Mesothelial cell of epicardium (in vitro differentiated cells): ENCODE measurements at regions not wholly inside any gene's neighbourhood (a gene's known extent, or its start where the extent isn't known, plus 50 kb on each side); places are given as distances from the start of the nearest gene placed in this dataset.

ENCODE experiments used
- DNase-seq, 2 experiments: peaks; one replicate each; pipeline ENCODE4 v3.0.0; 2021; ENCODE audit warnings: low spot score in 2 of 2; ENCODE audit not compliant: unreplicated experiment in 2 of 2
- H3K27ac Mint-ChIP-seq: 2 replicates; pipeline ENCODE4 v1.8.0; 2021; ENCODE audit warnings: mixed read lengths
- H3K27me3 Mint-ChIP-seq: 2 replicates; pipeline ENCODE4 v1.8.0; 2021; ENCODE audit warnings: low read depth, mixed read lengths
- H3K36me3 Mint-ChIP-seq: 2 replicates; pipeline ENCODE4 v1.8.0; 2021; ENCODE audit warnings: mixed read lengths
- H3K4me1 Mint-ChIP-seq: 2 replicates; pipeline ENCODE4 v1.8.0; 2021; ENCODE audit warnings: mixed read lengths
- H3K4me3 Mint-ChIP-seq: 2 replicates; pipeline ENCODE4 v1.8.0; 2021; ENCODE audit warnings: mild to moderate bottlenecking, moderate library complexity, mixed read lengths
- H3K9me3 Mint-ChIP-seq: 2 replicates; pipeline ENCODE4 v1.8.0; 2021; ENCODE audit warnings: mixed read lengths
- CTCF ChIP-seq: fragments of 200-600 bp; sonication (generic); IDR thresholded peaks from one replicate; pipeline ENCODE4 v1.5.0; 2021; ENCODE audit warnings: antibody characterized with exemption; ENCODE audit not compliant: unreplicated experiment

- Mint-ChIP-seq H3K4me3 (no peak overlapping the region), H3K9me3 (peaks cover 33% of the 10 kb centered on the region), H3K27ac (no peak overlapping the region), H3K27me3 (no peaks in the 10 kb centered on the region), H3K4me1 (peaks cover 14% of the 10 kb centered on the region), H3K36me3 (peaks cover 6% of the 10 kb centered on the region)
- DNase-seq: no peak
- no peak for TF ChIP-seq CTCF
Observed at GRCh38 chr6:113094779-113095178, 747.6 kb downstream of the RFPL4B start.

GRCh38 chr6:113095841-113096240, 748.7 kb downstream of the RFPL4B start:
- no peak overlapping the region for H3K4me3 Mint-ChIP-seq
- DNase-seq: no peak
- H3K9me3 Mint-ChIP-seq: peaks cover 37% of the 10 kb centered on the region
- no peaks in the 10 kb centered on the region for H3K27me3 Mint-ChIP-seq
- TF ChIP-seq CTCF: no peak
- H3K27ac Mint-ChIP-seq: no peak overlapping the region
- H3K36me3 Mint-ChIP-seq: peaks cover 6% of the 10 kb centered on the region
- peaks cover 14% of the 10 kb centered on the region for H3K4me1 Mint-ChIP-seq

GRCh38 chr6:113102761-113103160, 754.4 kb upstream of the MARCKS start:
- no peak for DNase-seq
- no peak overlapping the region for H3K4me3 Mint-ChIP-seq
- peaks cover 27% of the 10 kb centered on the region for H3K9me3 Mint-ChIP-seq
- no peak for TF ChIP-seq CTCF
- H3K4me1 Mint-ChIP-seq: peaks cover 13% of the 10 kb centered on the region
- H3K27me3 Mint-ChIP-seq: no peaks in the 10 kb centered on the region
- H3K27ac Mint-ChIP-seq: peak overlapping the region; percentile 64
- peaks cover 1% of the 10 kb centered on the region for H3K36me3 Mint-ChIP-seq

- no peak for TF ChIP-seq CTCF
- DNase-seq: no peak
- Mint-ChIP-seq H3K27ac (no peak overlapping the region), H3K9me3 (peaks cover 25% of the 10 kb centered on the region), H3K27me3 (no peaks in the 10 kb centered on the region), H3K4me1 (peaks cover 13% of the 10 kb centered on the region), H3K36me3 (no peaks in the 10 kb centered on the region), H3K4me3 (no peak overlapping the region)
Observed at GRCh38 chr6:113103634-113104361, 753.3 kb upstream of the MARCKS start.

GRCh38 chr6:113104541-113104940, 752.6 kb upstream of the MARCKS start:
- no peak for TF ChIP-seq CTCF

GRCh38 chr6:113104951-113105350, 752.2 kb upstream of the MARCKS start:
- peaks cover 16% of the 10 kb centered on the region for H3K9me3 Mint-ChIP-seq
- no peak overlapping the region for H3K4me3 Mint-ChIP-seq
- no peak for TF ChIP-seq CTCF
- H3K27ac Mint-ChIP-seq: no peak overlapping the region
- no peaks in the 10 kb centered on the region for H3K27me3 Mint-ChIP-seq
- H3K4me1 Mint-ChIP-seq: peaks cover 13% of the 10 kb centered on the region
- DNase-seq: no peak
- no peaks in the 10 kb centered on the region for H3K36me3 Mint-ChIP-seq

More at GRCh38 chr6:113104541-113104940, 752.6 kb upstream of the MARCKS start:
- Mint-ChIP-seq H3K36me3 (no peaks in the 10 kb centered on the region), H3K4me3 (no peak overlapping the region), H3K27me3 (no peaks in the 10 kb centered on the region), H3K9me3 (peaks cover 20% of the 10 kb centered on the region), H3K27ac (no peak overlapping the region), H3K4me1 (peaks cover 13% of the 10 kb centered on the region)
- DNase-seq: no peak
